ENCODE measurements at regions not wholly inside any gene's neighbourhood (a gene's known extent, or its start where the extent isn't known, plus 50 kb on each side); places are given as distances from the start of the nearest gene placed in this dataset.

DNA sequence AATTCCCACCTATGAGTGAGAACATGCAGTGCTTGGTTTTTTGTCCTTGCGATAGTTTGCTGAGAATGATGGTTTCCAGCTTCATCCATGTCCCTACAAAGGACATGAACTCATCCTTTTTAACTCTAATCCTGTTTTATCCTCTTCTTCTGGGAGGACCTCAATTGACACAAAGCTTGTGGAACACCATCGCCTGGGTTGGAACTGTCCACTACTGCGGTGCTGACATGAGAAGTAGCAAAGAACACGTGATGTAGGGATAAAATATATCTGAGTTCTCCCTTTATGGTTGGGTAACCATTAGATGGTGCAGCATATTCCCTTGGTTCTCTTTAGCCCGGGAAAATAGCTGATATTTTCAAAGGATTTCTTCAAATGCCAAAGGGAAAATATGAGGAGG lies 105.3 kb upstream of the TOPAZ1 start:
- no peaks in the 10 kb centered on the region for H3K36me3 Mint-ChIP-seq
- H3K9me3 Mint-ChIP-seq, result no peaks in the 10 kb centered on the region
- H3K27ac Mint-ChIP-seq, result no peak overlapping the region
- WGBS (ENCODE audit: insufficient coverage), result 41% methylated on average over 4 of the region's 5 CpGs
- no peaks in the 10 kb centered on the region for H3K4me1 ChIP-seq (ENCODE audit: control insufficient read depth, insufficient read depth, low read length)
- intact Hi-C loops (cut with micrococcal nuclease), result no loop called here
- H3K27ac ChIP-seq (ENCODE audit: low read length), result no peak overlapping the region
- no peak for DNase-seq
- H3K9me3 ChIP-seq (ENCODE audit: control insufficient read depth, insufficient read depth, low read length), result no peaks in the 10 kb centered on the region
- peaks cover 9 to 51% of the 10 kb centered on the region in 2 donors for H3K27me3 Mint-ChIP-seq (ENCODE audit: low read depth in 2 of 2)
- TF ChIP-seq, protein P1, sequence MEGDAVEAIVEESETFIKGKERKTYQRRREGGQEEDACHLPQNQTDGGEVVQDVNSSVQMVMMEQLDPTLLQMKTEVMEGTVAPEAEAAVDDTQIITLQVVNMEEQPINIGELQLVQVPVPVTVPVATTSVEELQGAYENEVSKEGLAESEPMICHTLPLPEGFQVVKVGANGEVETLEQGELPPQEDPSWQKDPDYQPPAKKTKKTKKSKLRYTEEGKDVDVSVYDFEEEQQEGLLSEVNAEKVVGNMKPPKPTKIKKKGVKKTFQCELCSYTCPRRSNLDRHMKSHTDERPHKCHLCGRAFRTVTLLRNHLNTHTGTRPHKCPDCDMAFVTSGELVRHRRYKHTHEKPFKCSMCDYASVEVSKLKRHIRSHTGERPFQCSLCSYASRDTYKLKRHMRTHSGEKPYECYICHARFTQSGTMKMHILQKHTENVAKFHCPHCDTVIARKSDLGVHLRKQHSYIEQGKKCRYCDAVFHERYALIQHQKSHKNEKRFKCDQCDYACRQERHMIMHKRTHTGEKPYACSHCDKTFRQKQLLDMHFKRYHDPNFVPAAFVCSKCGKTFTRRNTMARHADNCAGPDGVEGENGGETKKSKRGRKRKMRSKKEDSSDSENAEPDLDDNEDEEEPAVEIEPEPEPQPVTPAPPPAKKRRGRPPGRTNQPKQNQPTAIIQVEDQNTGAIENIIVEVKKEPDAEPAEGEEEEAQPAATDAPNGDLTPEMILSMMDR (IDR thresholded peaks at IDR 0.05), result no peak
- no peak overlapping the region for H3K4me3 ChIP-seq (ENCODE audit: low read length)
- H3K4me1 Mint-ChIP-seq, result no peaks in the 10 kb centered on the region
- no peak for ATAC-seq
- H3K4me3 Mint-ChIP-seq, result no peak overlapping the region
- H3K27me3 ChIP-seq (ENCODE audit: control insufficient read depth, insufficient read depth, low read length), result no peaks in the 10 kb centered on the region
- H3K36me3 ChIP-seq (ENCODE audit: control insufficient read depth, insufficient read depth, low read length), result no peaks in the 10 kb centered on the region

GRCh38 chr3:44146073-44146472 lies 95.6 kb upstream of the TOPAZ1 start:
- DNase-seq, result no peak
- no peak for ATAC-seq
- no peaks in the 10 kb centered on the region for H3K4me1 ChIP-seq (ENCODE audit: control insufficient read depth, insufficient read depth, low read length)
- H3K9me3 Mint-ChIP-seq, result no peaks in the 10 kb centered on the region
- H3K36me3 Mint-ChIP-seq, result no peaks in the 10 kb centered on the region
- H3K4me3 ChIP-seq (ENCODE audit: low read length), result no peak overlapping the region
- WGBS (ENCODE audit: insufficient coverage), result 69% methylated on average over 1 of the region's 1 CpG
- peaks cover 23 to 37% of the 10 kb centered on the region in 2 donors for H3K27me3 Mint-ChIP-seq (ENCODE audit: low read depth in 2 of 2)
- H3K4me3 Mint-ChIP-seq, result no peak overlapping the region
- H3K27ac Mint-ChIP-seq, result no peak overlapping the region
- TF ChIP-seq, protein P1 (IDR thresholded peaks at IDR 0.05), result no peak
- no peaks in the 10 kb centered on the region for H3K27me3 ChIP-seq (ENCODE audit: control insufficient read depth, insufficient read depth, low read length)
- intact Hi-C loops (cut with micrococcal nuclease), result no loop called here
- H3K27ac ChIP-seq (ENCODE audit: low read length), result no peak overlapping the region
- H3K4me1 Mint-ChIP-seq, result no peaks in the 10 kb centered on the region
- no peaks in the 10 kb centered on the region for H3K36me3 ChIP-seq (ENCODE audit: control insufficient read depth, insufficient read depth, low read length)
- no peaks in the 10 kb centered on the region for H3K9me3 ChIP-seq (ENCODE audit: control insufficient read depth, insufficient read depth, low read length)

DNA sequence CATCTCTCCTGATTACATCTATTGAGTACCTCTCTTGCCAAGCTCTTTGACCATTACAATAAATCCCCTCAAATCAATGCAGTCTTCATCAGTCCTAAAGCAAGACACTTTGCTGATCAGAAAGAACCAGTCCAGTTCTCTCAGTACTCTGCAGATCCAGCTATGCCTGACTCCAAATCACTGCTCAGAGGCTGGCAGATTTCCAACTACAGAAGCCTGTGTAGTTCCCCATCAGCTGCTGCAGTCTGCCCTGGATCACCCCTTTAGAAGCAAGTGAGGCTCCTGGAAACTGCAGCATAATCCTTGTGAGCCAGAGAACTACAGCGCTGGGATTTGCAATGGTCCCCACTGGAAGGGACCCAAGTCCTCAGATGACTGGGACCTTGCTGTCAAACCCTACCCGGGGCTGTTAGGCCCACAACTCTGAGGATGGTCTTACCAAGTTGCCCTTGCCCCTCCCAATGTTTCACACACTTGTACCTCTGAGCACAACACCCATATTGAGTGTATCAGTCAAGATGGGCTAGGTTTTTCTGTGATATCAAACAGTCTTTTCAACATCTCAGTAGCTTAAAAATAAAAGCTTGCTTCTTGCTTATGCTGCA lies 81.9 kb upstream of the TOPAZ1 start:
- 81% methylated on average over 2 of the region's 2 CpGs for WGBS (ENCODE audit: insufficient coverage)
- Histone ChIP-seq H3K4me3 (ENCODE audit: low read length) (no peak overlapping the region), H3K27me3 (ENCODE audit: control insufficient read depth, insufficient read depth, low read length) (peaks cover 3% of the 10 kb centered on the region), H3K4me1 (ENCODE audit: control insufficient read depth, insufficient read depth, low read length) (no peaks in the 10 kb centered on the region), H3K9me3 (ENCODE audit: control insufficient read depth, insufficient read depth, low read length) (no peaks in the 10 kb centered on the region), H3K36me3 (ENCODE audit: control insufficient read depth, insufficient read depth, low read length) (no peaks in the 10 kb centered on the region), H3K27ac (ENCODE audit: low read length) (no peak overlapping the region)
- Mint-ChIP-seq H3K4me1 (no peaks in the 10 kb centered on the region), H3K36me3 (no peaks in the 10 kb centered on the region), H3K27me3 (ENCODE audit: low read depth in 2 of 2) (peaks cover 16 to 54% of the 10 kb centered on the region in 2 donors), H3K9me3 (no peaks in the 10 kb centered on the region), H3K27ac (no peak overlapping the region), H3K4me3 (no peak overlapping the region)
- TF ChIP-seq, protein P1 (IDR thresholded peaks at IDR 0.05), result no peak
- intact Hi-C loops (cut with micrococcal nuclease), result no loop called here
- no peak for DNase-seq
- ATAC-seq, result no peak

GRCh38 chr3:44160818-44161217 lies 80.9 kb upstream of the TOPAZ1 start:
- DNase-seq (no peak), ATAC-seq (no peak)
- Histone ChIP-seq H3K36me3 (ENCODE audit: control insufficient read depth, insufficient read depth, low read length) (no peaks in the 10 kb centered on the region), H3K27me3 (ENCODE audit: control insufficient read depth, insufficient read depth, low read length) (no peaks in the 10 kb centered on the region), H3K9me3 (ENCODE audit: control insufficient read depth, insufficient read depth, low read length) (no peaks in the 10 kb centered on the region), H3K27ac (ENCODE audit: low read length) (no peak overlapping the region), H3K4me1 (ENCODE audit: control insufficient read depth, insufficient read depth, low read length) (no peaks in the 10 kb centered on the region), H3K4me3 (ENCODE audit: low read length) (no peak overlapping the region)
- intact Hi-C loops (cut with micrococcal nuclease), result no loop called here
- TF ChIP-seq, protein P1 (IDR thresholded peaks at IDR 0.05), result no peak
- H3K36me3 Mint-ChIP-seq, result no peaks in the 10 kb centered on the region
- no peaks in the 10 kb centered on the region for H3K9me3 Mint-ChIP-seq
- H3K4me3 Mint-ChIP-seq, result no peak overlapping the region
- H3K27ac Mint-ChIP-seq, result no peak overlapping the region
- H3K4me1 Mint-ChIP-seq, result no peaks in the 10 kb centered on the region
- peaks cover 16 to 50% of the 10 kb centered on the region in 2 donors for H3K27me3 Mint-ChIP-seq (ENCODE audit: low read depth in 2 of 2)
- 77% methylated on average over 4 of the region's 4 CpGs for WGBS (ENCODE audit: insufficient coverage)
